Esophagus muscularis mucosa (tissue), 3 donors: ENCODE measurements at regions not wholly inside any gene's neighbourhood (a gene's known extent, or its start where the extent isn't known, plus 50 kb on each side); places are given as distances from the start of the nearest gene placed in this dataset.

ENCODE experiments used
- POLR2AphosphoS5 ChIP-seq, 2 donors: sonication (generic); formaldehyde crosslinking; IDR thresholded peaks; one replicate each; pipeline ENCODE4 v1.6.1; 2017; ENCODE audit warnings: antibody characterized with exemption in 2 of 2
- TF ChIP-seq, protein P1 (sequence below), 3 experiments: fragments of 200-600 bp in 2 of 3; fragments of 450-650 bp in 1 of 3; sonication (generic) in 2 of 3; IDR thresholded peaks; one replicate each; pipeline ENCODE4 v1.5.1; 2017 to 2019; ENCODE audit warnings: antibody characterized with exemption in 3 of 3, mild to moderate bottlenecking in 2 of 3, moderate library complexity in 1 of 3

GRCh38 chrX:150084496-150085229, 146.4 kb upstream of the EOLA2 start:
- TF ChIP-seq POLR2AphosphoS5 (IDR thresholded peaks at IDR 0.05): no peak
- TF ChIP-seq, protein P1, sequence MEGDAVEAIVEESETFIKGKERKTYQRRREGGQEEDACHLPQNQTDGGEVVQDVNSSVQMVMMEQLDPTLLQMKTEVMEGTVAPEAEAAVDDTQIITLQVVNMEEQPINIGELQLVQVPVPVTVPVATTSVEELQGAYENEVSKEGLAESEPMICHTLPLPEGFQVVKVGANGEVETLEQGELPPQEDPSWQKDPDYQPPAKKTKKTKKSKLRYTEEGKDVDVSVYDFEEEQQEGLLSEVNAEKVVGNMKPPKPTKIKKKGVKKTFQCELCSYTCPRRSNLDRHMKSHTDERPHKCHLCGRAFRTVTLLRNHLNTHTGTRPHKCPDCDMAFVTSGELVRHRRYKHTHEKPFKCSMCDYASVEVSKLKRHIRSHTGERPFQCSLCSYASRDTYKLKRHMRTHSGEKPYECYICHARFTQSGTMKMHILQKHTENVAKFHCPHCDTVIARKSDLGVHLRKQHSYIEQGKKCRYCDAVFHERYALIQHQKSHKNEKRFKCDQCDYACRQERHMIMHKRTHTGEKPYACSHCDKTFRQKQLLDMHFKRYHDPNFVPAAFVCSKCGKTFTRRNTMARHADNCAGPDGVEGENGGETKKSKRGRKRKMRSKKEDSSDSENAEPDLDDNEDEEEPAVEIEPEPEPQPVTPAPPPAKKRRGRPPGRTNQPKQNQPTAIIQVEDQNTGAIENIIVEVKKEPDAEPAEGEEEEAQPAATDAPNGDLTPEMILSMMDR (IDR thresholded peaks at IDR 0.05): no peak
